Esophagus muscularis mucosa (tissue), 3 donors: ENCODE measurements at regions not wholly inside any gene's neighbourhood (a gene's known extent, or its start where the extent isn't known, plus 50 kb on each side); places are given as distances from the start of the nearest gene placed in this dataset.

Experiments used
- POLR2A ChIP-seq: fragments of 450-650 bp; IDR thresholded peaks from one replicate; pipeline ENCODE4 v1.6.1; 2017; ENCODE audit warnings: antibody characterized with exemption, moderate library complexity, mild to moderate bottlenecking, low read depth
- POLR2AphosphoS5 ChIP-seq, 2 donors: sonication (generic); formaldehyde crosslinking; IDR thresholded peaks; one replicate each; pipeline ENCODE4 v1.6.1; 2017; ENCODE audit warnings: antibody characterized with exemption in 2 of 2
- TF ChIP-seq, protein P1 (sequence below), 3 experiments: fragments of 200-600 bp in 2 of 3; fragments of 450-650 bp in 1 of 3; sonication (generic) in 2 of 3; IDR thresholded peaks; one replicate each; pipeline ENCODE4 v1.5.1; 2017 to 2019; ENCODE audit warnings: antibody characterized with exemption in 3 of 3, mild to moderate bottlenecking in 2 of 3, moderate library complexity in 1 of 3

GRCh38 chr5:116842514-116842961 lies 267.9 kb upstream of the SEMA6A start:
- TF ChIP-seq, protein P1, sequence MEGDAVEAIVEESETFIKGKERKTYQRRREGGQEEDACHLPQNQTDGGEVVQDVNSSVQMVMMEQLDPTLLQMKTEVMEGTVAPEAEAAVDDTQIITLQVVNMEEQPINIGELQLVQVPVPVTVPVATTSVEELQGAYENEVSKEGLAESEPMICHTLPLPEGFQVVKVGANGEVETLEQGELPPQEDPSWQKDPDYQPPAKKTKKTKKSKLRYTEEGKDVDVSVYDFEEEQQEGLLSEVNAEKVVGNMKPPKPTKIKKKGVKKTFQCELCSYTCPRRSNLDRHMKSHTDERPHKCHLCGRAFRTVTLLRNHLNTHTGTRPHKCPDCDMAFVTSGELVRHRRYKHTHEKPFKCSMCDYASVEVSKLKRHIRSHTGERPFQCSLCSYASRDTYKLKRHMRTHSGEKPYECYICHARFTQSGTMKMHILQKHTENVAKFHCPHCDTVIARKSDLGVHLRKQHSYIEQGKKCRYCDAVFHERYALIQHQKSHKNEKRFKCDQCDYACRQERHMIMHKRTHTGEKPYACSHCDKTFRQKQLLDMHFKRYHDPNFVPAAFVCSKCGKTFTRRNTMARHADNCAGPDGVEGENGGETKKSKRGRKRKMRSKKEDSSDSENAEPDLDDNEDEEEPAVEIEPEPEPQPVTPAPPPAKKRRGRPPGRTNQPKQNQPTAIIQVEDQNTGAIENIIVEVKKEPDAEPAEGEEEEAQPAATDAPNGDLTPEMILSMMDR (IDR thresholded peaks at IDR 0.05), result no peak
- TF ChIP-seq POLR2AphosphoS5 (IDR thresholded peaks at IDR 0.05), result no peak
- no peak for TF ChIP-seq POLR2A
